HG03439 (cell line): ENCODE measurements at regions not wholly inside any gene's neighbourhood (a gene's known extent, or its start where the extent isn't known, plus 50 kb on each side); places are given as distances from the start of the nearest gene placed in this dataset.

Source experiments
- ATAC-seq: cut with Tn5 transposase; IDR thresholded peaks from one replicate; pipeline ENCODE4 v1.9.1; 2021; ENCODE audit warnings: mild to moderate bottlenecking, moderate library complexity; ENCODE audit not compliant: unreplicated experiment

DNA sequence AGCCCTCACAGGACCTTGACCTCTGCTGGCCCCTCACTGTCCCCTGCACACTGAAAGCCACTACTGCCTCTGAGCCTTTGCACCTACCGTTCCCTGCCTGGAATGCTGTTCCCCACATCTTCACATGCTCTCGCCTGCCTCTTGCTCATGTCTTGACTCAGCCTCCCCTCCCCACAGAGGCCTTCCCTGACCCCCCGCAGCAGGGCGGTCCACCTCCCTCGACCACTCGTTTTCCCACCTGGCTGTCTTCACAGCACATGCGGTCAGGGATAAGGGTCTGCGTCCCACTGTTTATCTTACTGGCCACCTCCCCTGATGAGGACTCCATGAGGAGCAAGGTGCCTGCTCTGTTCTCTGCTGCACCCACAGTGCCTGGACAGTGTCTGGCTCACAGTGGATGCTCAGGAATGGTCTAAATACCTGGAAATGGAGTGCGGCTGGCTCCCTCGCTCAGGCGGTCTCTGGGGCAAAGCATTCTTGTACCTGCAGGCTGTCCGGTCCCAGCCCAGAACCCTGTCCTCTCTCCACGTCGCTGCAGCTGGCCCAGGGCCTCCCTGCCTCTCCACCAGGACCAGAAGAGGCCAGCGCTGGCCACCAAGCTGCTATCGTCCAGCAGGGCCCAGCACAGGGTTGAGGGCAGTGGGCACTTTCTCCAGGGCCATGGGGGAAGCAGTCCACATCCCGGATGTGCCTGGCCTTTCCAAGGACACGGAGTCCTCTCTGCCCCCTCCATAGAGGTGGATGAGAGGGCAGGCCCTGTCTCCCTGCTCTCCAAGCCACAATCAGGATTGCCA is 107.4 kb downstream of the NCOR2 start:
- no peak for ATAC-seq

DNA sequence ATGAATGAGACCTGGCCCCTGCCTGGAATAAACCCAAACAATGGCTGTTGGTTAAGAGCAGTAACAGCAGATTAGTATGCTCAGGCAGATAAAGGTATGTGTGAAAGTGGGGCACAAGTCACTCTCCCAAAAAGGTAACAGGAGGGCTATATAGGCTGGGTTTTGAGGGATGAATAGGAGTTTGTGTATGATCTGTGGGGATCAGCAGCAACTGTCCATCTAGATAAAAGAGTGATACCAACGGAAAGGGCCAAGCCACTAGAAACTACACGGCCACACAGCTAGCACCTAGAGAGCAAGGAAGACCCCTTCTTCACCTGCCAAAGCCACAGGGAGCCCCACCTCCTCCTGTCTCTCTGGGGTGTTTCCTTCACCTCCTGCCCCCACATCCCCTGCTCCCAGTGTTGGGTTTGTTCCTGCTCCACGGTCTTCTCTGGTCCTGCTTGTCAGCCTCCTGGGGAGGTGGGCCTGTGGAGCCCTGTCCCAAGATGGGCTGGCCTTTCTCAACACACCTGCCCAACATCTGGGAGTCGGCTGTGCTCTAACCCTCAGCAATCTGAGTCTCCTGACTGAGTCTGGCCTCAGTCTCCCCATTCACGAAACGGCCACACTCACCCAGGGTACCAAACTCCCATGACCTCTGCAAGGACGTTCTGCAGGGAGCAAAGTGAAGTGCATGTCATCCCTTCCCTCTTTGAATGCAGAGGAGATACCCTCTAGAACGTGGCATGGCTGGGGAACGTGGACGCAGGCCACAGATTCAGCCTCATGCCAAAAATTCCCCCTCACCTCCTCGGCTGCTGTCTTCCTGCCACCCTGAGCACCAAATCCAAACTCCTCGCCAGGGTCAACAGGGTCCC is 108.2 kb downstream of the NCOR2 start:
- ATAC-seq = no peak

DNA sequence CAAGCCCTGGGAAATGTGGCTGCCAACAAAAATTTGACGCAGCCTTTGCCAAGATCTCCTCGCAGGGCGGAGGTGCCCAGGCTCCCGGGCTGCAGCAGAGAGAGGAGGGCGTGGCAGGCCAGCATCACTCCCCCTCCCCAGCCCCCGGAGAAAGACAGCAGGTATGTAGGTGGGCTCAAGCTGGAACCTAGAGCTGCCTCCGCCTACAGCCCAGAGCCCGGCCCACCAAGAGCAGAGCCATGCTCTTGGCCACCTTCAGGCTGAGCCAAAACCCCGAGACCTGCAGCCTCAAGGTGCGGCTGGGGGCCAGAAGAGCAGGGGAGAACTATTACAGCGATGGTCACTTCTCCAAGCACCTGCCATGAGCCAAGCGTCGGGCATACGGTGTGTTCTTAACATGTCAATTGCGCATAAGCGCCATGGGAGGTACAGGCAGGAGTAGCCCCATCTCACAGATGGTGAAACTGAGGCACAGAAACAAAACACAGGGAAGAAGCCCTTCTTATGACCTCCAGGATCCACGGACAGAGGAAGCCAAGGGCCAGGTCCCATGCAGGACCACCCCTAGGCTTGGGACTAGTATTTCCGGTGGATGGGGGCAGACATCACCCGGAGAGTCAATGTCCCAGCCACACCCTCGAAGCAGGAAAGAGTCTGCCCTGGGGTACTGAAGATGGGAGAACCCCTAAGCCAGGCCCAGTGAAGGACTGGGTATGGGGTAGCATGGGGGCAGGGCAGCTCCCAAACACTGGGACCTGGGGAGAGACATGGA is 109.0 kb downstream of the NCOR2 start:
- no peak for ATAC-seq

DNA sequence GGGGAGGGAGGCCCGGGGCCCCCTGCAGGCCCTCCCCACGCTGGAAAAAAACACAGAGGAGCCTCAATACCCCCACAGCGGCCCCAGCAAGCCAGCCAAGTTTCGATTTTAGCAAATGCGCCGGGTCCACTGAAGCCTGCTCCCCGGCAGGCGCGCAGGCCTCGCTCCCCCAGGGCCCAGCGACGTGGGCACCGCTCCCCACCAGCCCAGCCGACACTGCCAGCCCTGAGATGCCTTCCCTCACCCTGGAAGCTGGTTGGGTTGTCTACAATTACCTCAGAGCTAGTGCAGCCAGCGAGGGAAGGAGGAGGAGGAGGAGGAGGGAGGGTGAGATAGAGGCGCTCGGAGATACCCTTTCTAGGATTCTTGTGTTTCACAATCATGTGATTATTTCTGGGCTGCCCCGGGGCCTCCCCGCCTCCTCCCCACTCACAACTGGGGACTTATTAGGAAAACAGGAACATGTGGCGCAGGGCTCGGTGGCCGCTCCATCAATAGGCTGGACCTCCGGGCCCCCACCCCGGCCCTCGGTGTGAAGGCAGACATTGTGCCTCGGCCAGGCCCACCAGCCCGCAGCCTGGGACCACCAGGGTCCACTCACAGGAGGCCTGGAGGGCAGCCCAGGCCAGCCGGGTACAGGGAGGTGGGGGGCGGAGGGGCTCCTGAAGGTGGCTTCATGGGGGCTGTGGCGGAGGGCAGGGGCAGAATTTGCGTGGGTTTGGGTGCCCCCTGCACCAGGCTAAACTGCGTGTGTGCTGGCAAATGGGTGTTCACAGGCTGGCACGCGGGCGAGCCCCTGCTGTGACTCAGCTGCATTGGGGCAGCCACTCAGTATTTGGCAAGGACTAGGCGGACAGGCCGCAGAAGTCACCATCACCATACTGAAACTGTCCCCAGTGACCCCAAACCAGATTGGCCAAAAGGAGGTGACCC is 109.9 kb downstream of the NCOR2 start:
- ATAC-seq = peak; percentile 27

DNA sequence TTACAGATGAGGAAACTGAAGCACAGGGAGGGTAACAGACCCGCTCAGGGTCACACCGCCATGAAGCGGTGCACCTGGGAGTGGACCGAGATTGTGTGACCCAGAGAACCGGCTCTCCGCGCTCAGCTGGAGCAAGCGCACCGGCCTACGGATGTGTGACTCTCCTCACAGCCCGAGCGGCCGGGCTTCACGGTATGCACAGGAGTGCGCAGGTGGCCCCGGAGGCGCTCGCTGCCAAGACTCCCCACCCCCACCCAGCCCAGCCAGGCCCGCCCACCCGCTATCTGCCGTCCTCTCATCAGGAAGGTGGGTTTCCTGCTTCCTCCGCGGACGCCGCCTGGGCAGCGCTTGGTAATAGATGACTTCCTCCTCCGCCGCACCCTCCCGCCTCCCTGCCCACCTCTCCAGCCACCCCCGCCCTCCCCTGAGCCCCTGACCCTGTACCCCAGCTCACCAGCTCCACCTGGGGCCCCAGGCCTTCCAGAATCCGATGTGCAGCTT is 110.7 kb downstream of the NCOR2 start:
- ATAC-seq = peak; percentile 6

DNA sequence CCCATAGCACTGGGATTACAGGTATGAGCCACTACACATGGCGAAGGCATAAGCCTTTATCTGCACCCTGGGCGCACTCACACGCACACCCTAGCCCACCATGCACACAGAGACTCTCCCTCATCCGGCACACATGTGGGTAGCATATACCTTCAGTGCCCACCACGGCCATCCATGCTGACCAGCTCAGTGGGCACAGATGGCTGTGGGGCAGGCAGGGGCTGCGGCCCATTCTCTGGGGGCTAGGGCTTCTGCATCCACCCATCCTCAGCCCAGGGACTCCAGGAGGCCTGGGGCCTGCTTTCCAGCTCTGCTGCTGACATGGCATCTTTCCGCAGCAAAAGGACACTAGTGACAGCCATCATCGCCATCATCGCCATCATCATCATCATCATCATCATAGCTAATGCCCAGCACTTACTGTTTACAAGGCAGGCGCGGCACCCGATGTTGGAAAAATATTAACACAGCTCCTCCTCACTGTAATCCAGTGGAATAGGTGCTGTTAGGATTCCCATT is 111.2 kb downstream of the NCOR2 start:
- ATAC-seq = no peak

DNA sequence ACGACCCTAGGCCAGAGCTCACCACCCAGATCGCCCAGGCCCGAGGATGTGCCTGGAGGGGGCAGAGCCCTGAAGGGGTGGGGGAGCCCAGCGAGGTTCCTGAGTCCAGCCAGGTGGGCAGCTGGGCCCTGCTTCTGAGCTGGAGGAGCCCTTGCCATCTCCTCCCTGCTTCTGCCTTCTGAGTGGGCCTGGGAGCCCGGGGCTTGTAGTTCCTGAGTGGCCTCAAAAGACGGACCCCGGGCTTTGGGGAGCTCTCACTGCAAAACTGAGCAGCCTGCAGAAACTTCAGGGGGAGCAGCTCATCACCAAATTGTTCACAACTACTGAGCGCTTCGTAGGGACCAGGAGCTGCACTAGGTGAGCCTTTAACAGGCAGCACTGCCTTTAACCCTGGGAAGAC is 112.1 kb downstream of the NCOR2 start:
- no peak for ATAC-seq

DNA sequence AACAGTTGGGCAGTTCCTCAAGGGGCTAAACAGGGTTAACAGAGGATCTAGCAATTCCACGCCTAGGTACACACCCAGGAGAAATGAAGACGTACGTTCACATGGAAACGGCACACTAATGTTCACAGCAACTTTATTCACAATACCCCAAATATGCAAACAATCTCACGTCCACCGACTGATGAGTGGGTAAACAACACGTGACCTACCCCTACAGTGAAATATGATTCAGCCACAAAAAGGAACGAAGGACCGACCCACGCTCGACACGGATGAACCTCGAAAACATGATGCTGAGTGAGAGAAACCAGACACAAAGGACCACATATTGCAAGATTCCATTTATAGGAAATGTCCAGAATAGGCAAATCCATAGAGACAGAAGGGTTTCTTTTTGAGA is 112.7 kb downstream of the NCOR2 start:
- no peak for ATAC-seq

DNA sequence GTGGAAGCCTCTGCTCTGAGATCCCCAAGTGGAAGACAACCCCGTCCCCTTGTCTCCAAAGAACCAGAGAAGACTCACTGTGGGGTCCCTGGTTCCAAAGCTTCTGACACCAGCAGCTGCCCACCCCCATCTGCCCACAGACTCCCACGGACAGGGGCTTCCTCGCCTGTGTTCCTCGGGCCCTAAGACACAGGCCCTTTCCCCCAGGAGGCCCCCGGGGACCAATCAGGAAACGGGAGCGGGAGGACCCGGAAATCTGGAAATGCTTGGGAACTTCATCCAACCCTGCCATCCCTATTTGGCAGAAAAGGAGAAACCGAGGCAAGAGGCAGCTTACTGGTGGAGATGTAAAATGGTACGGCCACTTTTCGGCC is 113.1 kb downstream of the NCOR2 start:
- ATAC-seq = no peak

DNA sequence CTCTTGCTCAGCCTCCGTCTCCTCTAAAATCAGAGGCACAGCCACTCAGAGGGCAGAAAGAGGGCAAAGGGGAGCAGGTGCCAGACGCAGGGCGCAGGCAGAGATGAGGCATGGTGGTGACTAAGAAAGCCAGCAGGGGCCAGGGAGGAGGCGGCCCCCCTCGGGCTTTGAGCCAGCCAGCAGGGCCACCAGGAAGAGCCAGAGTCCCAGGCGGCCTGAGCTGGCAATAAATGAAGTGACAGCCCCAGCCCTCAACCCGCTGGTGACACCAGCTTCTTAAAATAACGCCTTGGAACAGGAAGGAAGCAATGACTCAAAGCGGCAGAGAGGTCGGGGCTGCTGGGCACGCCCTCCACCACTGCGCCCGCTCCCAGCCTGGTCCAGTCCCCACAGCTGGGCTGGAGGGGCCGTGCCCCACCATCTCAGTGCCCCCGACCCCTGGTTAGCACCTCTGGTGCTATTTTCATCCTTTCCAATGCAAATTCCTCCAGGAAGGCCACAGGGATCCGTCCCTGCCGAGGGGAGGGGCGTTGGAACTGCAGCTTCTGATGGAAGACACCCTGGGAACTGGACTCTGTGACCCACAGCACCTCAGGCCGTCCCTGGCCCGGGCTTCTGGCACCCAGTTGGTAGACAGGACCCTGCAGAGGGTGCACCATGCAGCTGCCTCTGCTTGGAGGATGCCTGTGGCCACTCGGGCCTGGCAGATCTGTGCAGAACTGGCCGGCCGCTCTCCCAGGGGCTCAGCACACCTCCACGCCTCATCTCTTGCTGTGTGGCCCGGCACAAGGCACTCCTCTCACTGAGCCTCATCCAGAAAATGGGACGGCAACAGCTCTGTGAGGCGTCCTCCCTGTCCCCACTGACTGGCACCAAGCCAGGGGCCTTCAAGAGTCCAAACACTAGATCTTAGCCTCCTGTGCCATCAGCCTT is 113.7 kb downstream of the NCOR2 start:
- ATAC-seq = peak; percentile 67

DNA sequence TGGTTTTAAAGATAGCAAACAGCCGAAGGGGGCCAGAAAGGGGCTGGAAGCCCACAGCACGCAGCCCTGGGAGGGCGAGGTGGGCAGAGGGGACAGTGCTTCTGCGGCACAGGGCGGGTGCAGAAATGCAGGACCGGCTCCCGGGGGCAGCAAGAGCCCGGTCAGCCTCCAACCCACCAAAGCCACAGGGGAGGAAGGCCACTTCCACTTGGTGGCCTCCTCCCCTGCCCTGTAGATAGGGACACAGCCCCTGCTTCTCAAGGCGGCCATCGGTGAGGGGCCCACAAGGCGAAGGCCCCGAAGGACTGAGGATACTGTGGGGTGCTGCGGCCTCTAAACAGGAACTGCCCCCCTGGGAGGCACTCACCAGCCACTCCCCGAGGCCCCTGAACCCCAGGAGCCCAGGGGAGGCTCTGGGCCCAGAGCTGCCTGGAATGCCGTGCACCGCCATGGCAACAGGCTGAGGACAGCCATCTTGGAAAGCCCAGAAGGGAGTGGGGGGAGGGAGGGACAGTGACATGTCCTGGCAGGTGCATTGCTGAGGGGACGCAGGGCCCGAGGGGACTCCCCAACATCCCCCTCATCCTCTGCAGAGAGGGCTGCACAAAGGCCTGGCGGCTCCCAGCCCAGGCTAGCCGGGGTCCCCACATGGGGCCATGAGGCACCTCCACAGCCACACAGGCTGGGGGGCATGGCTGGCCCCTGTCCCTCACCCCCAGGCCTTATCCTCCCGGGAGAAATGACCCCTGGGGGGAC is 114.7 kb downstream of the NCOR2 start:
- ATAC-seq = no peak

DNA sequence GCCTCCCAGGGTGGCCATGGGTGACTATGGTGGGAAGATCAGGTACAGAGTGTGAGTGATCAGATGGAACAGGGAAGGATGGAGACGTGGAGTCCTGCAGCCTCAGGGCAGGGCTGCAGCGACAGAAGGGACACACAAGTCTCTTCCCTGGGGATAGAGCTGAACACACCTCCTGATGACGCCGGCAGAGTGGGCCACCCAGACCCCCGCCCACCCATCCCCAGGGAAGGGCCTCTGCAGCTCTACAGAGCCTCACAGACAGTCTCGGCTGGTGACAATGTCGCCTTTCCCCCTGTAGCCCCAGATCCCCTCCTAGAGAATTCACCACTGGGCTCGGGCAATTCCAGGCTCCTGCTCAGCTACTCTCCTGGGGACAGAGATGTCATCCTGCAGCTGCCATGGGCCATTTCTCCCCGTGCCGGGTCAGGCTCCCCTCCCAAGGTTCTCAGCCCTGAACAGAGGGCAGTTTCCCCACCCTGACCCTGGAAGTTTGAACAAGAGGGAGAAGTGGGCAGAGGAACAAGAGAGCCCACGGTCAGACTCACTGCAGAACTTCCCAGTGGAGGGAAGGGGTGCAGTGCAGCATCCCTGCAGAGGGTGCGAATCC is 115.7 kb downstream of the NCOR2 start:
- no peak for ATAC-seq

DNA sequence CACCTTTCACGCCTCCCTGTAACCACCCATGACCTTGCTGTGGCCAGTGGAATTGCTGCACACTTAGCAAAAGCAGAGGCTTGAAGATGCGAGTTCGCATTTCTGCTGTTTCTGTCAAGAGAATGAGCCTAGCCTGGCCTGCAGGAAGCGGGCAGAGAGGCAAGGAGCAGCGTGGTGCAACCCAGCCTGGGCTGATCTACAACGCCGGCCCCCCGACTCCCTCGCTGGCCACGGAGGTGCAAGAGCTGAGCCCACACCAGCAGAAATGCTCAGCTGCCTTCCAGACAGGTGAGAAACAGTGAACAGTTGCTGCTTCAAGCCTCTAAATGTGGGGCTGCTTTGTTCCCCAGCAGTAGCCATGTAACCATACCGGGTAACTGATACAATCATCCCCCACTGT is 116.4 kb downstream of the NCOR2 start:
- ATAC-seq = no peak

DNA sequence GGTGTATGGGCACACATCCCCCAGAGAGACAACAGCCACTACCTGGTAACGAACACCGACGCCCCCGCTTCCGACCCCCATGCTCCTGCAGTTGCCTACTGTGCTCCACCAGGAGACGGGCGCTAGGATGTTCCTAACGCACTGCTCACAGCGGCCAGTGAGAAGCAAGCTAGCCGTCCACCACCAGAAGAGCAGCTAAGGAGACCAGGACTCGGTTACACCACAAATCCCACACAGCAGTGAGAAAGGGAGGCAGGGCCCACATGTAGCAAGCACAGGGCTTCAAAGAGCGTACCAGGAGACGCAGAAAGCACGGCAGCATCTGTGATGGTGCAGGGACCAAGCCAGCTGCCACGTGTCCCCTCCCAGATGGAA is 117.0 kb downstream of the NCOR2 start:
- ATAC-seq = no peak

DNA sequence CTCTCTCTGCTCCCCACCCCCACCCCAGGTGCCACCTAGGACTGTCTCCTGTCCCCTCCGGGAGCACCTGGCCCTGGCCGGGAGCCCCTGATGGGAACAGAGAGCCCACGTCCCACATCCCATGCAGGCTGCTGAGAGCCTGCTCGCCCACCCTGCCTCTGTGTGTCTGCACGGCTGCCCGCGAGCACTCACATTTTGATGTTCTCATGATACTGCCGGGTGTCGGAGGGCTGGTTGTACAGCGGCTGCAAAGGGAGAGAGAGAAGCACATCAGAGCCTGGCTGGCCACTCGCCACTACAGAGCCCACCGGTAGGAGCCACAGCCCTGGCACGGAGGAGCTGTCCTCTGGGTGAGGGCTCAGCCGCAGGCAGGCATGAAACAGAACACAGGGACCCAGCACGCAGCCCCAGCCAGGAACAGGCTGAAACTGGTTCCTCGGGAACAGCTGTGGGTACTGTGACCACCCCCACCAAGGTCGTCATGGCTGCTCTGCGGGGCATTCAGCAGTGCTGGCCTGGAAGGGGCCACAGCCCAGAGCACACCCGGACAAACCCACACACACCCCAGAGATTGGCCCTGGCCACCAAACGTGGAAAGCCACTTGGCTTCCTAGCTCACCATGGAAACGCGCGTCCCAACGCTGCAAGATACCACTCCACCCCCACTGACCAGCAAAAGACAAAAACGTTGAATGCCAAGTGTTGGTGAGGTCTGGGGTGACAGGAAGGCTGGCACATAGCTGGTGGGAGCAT is 117.6 kb downstream of the NCOR2 start:
- ATAC-seq = no peak

DNA sequence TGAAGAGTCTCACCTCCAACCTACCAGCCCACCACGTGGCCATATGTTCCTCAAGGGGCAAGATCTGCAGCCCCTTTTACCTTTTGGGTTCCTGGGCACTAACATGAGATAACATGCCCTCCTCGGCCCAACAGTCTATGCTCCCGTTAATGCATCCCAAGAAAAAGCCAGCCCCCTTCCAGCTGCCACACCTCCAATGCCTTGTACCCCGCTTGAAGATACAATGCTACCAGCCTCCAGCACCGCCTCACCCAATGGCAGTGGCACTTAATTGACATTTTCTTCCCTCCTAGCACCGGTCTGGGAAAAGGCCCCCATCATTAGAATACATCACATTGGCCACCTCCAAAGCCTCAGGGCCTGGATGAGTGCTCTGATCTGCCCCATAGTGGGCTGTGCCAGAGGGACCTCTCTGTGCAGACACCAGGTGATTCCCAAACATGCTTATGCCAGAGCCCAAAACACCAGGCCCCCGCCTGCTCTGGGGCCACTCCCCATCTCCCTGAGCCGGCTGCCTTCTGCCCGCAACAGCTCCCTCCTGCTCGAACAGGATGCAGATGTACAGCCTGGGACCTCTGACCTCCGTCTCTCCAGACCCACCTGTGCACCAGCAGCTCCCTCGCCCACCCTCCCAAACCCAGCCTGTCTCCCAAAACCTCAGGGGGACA is 118.3 kb downstream of the NCOR2 start:
- ATAC-seq = no peak
